Progenitor cell of endocrine pancreas (in vitro differentiated cells): ENCODE measurements at regions not wholly inside any gene's neighbourhood (a gene's known extent, or its start where the extent isn't known, plus 50 kb on each side); places are given as distances from the start of the nearest gene placed in this dataset.

Source experiments
- DNase-seq: peaks from one replicate; pipeline ENCODE4 v3.0.0; 2021; ENCODE audit warnings: low spot score; ENCODE audit not compliant: unreplicated experiment
- H3K27ac Mint-ChIP-seq: 2 replicates; pipeline ENCODE4 v1.8.0; 2021; ENCODE audit warnings: mild to moderate bottlenecking, moderate library complexity, mixed read lengths
- H3K27me3 Mint-ChIP-seq: 2 replicates; pipeline ENCODE4 v1.8.0; 2021; ENCODE audit warnings: mixed read lengths
- H3K36me3 Mint-ChIP-seq: 2 replicates; pipeline ENCODE4 v1.8.0; 2022; ENCODE audit warnings: mixed read lengths; ENCODE audit not compliant: insufficient read depth
- H3K4me1 Mint-ChIP-seq: 2 replicates; pipeline ENCODE4 v1.8.0; 2021; ENCODE audit warnings: low read depth, mixed read lengths
- H3K4me3 Mint-ChIP-seq: 2 replicates; pipeline ENCODE4 v1.8.0; 2021; ENCODE audit warnings: low read depth, mild to moderate bottlenecking, moderate library complexity, mixed read lengths
- H3K9me3 Mint-ChIP-seq: 2 replicates; pipeline ENCODE4 v1.8.0; 2021; ENCODE audit warnings: low read depth, mixed read lengths
- TF ChIP-seq, protein P1 (sequence below): fragments of 200-600 bp; sonication (generic); IDR thresholded peaks from one replicate; pipeline ENCODE4 v1.5.0; 2021; ENCODE audit warnings: antibody characterized with exemption, mild to moderate bottlenecking; ENCODE audit not compliant: unreplicated experiment

DNA sequence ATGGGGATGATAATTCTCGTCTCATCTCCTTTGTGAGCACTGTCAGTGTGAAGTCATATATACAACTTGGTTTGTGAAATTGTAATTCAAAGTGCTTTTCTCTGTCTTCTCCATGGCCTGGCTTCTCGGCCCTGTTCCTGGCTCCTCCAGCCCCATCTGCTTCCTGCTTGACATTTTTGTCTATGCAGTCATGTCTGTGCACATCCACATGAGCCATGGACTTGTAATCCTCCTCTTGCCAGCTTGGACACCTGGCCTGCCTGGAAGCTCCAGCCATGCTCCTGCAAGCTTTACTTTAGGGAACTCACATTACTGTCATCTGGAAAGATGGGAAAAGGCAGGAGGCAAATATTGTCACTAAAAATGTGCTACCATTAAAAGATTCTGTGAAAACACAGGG lies 576.0 kb upstream of the DPP6 start:
- peaks cover 5% of the 10 kb centered on the region for H3K36me3 Mint-ChIP-seq
- H3K27me3 Mint-ChIP-seq: no peaks in the 10 kb centered on the region
- no peak overlapping the region for H3K4me3 Mint-ChIP-seq
- H3K4me1 Mint-ChIP-seq: no peaks in the 10 kb centered on the region
- H3K27ac Mint-ChIP-seq: no peak overlapping the region
- TF ChIP-seq, protein P1, sequence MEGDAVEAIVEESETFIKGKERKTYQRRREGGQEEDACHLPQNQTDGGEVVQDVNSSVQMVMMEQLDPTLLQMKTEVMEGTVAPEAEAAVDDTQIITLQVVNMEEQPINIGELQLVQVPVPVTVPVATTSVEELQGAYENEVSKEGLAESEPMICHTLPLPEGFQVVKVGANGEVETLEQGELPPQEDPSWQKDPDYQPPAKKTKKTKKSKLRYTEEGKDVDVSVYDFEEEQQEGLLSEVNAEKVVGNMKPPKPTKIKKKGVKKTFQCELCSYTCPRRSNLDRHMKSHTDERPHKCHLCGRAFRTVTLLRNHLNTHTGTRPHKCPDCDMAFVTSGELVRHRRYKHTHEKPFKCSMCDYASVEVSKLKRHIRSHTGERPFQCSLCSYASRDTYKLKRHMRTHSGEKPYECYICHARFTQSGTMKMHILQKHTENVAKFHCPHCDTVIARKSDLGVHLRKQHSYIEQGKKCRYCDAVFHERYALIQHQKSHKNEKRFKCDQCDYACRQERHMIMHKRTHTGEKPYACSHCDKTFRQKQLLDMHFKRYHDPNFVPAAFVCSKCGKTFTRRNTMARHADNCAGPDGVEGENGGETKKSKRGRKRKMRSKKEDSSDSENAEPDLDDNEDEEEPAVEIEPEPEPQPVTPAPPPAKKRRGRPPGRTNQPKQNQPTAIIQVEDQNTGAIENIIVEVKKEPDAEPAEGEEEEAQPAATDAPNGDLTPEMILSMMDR: no peak
- DNase-seq: no peak
- H3K9me3 Mint-ChIP-seq: peaks cover 56% of the 10 kb centered on the region

DNA sequence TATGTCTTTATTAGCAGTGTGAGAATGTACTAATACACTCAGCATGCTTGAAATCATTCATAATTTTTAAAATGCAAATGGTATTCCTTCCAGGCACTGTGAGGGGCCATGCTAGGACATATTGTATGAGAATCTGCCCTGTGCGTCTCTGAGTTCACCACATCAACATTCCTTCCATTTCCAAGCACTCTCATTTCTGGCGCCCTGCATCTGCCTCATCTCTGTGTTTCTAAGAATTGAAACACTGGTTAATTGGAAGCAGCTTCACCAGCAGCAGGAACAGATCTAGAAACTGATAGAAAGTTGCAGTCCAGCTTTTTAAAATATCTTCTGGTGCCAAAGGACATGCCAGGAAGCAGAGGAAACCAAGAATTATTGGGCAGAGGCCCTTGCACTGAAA lies 555.9 kb upstream of the DPP6 start:
- H3K27me3 Mint-ChIP-seq: no peaks in the 10 kb centered on the region
- H3K27ac Mint-ChIP-seq: no peak overlapping the region
- TF ChIP-seq, protein P1: no peak
- no peaks in the 10 kb centered on the region for H3K4me1 Mint-ChIP-seq
- no peak overlapping the region for H3K4me3 Mint-ChIP-seq
- H3K9me3 Mint-ChIP-seq: peaks cover 78% of the 10 kb centered on the region
- no peak for DNase-seq
- no peaks in the 10 kb centered on the region for H3K36me3 Mint-ChIP-seq

DNA sequence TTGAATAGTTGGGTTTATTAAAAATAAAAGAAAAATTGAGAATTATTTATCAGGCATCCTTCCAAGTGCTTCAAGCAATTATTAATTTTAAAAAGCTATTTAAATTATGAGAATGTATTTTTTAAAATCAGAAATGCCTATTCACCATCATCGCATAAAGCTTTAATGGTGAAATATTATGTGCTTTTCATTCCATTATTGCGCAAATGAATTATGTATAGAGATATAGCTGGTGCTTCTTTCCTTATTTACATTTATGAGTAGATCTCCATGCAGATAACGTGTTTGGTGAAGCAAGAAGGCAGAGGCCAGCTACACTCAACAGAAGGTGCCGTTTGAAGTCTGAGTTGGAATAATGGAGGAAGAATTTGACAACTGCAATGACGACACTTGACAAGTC lies 549.1 kb upstream of the DPP6 start:
- Mint-ChIP-seq H3K9me3 (peaks cover 56% of the 10 kb centered on the region), H3K27ac (no peak overlapping the region), H3K36me3 (peaks cover 5% of the 10 kb centered on the region), H3K4me1 (no peaks in the 10 kb centered on the region), H3K27me3 (no peaks in the 10 kb centered on the region), H3K4me3 (no peak overlapping the region)
- TF ChIP-seq, protein P1: no peak
- DNase-seq: no peak

DNA sequence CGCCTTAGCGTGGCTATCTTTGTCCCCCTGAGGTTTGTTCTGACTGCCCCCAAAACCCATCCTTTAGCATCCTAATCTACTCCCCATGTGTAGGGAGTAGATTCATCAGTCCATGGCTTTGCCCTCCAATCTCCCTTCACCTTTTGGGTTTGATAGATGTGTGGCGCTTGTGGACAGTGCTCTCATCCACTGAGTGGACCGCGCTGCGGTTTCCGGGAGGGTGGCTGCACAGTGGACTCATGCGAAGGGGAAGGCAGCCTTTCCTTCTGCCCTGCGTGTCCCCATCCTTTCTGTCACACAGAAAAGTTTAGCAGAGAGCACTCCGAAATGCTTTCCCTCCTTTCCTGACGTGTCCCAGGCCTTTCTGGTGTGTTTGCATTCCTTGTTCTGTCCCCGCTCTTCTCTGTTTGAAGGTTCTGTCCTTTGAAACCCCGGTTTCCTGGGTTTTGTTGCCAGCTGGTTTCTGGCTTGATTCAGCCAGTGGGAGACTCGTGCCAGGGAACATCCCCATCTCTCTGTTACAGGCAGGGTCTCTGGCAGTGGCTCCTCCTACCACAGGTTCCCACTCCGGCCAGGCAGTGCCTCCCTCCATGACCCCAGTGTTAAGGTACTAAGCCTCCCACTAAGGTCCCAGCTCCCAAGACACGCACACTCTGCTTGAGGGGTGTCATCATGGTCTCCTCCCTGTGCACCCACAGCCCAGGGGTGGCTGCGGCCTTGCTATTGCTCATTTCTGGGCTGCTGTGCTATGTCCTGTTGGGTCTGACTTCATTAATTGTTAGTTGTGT lies 547.7 kb upstream of the DPP6 start:
- Mint-ChIP-seq H3K4me1 (no peaks in the 10 kb centered on the region), H3K27me3 (no peaks in the 10 kb centered on the region), H3K9me3 (peaks cover 45% of the 10 kb centered on the region), H3K36me3 (peaks cover 5% of the 10 kb centered on the region), H3K4me3 (no peak overlapping the region), H3K27ac (no peak overlapping the region)
- DNase-seq: no peak
- TF ChIP-seq, protein P1: no peak

DNA sequence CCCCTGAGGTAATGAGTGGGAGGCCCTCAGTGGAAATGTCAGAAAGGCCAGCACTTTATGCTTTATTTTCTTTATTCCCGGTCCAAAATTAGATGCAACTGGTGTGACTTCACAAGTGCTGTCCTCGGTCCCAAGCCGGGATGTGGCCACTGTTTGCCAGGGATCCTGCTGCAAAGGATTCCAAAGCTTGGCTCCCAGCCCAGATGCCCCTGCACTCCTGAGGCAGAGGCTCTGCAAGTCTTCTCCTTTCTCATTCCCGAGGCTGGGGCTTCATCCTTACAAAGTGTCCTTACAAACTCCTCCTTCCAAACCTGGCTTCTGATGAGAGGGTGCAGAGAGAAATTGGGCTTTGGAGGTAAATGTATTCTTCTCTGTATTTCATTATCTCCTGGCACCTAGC lies 544.3 kb upstream of the DPP6 start:
- TF ChIP-seq, protein P1: no peak
- peaks cover 4% of the 10 kb centered on the region for H3K36me3 Mint-ChIP-seq
- no peaks in the 10 kb centered on the region for H3K4me1 Mint-ChIP-seq
- no peak overlapping the region for H3K4me3 Mint-ChIP-seq
- H3K27ac Mint-ChIP-seq: no peak overlapping the region
- peaks cover 44% of the 10 kb centered on the region for H3K9me3 Mint-ChIP-seq
- no peak for DNase-seq
- H3K27me3 Mint-ChIP-seq: no peaks in the 10 kb centered on the region
